ENCODE measurements at regions not wholly inside any gene's neighbourhood (a gene's known extent, or its start where the extent isn't known, plus 50 kb on each side); places are given as distances from the start of the nearest gene placed in this dataset.

GRCh38 chr5:15142458-15142857 lies 270.9 kb upstream of the ANKH start:
- TF ChIP-seq POLR2AphosphoS5 (IDR thresholded peaks at IDR 0.05): no peak
- TF ChIP-seq CTCF (IDR thresholded peaks at IDR 0.05): no peak
- no peak for TF ChIP-seq POLR2A (IDR thresholded peaks at IDR 0.05; ENCODE audit: low read depth)

All from esophagus muscularis mucosa (tissue), 3 donors.